ENCODE measurements at regions not wholly inside any gene's neighbourhood (a gene's known extent, or its start where the extent isn't known, plus 50 kb on each side); places are given as distances from the start of the nearest gene placed in this dataset.
"Not testable (repeated sequence)": the region's sequence is repeated elsewhere in the genome, so short reads cannot be mapped to it uniquely, and the experiment has no call there.

DNA sequence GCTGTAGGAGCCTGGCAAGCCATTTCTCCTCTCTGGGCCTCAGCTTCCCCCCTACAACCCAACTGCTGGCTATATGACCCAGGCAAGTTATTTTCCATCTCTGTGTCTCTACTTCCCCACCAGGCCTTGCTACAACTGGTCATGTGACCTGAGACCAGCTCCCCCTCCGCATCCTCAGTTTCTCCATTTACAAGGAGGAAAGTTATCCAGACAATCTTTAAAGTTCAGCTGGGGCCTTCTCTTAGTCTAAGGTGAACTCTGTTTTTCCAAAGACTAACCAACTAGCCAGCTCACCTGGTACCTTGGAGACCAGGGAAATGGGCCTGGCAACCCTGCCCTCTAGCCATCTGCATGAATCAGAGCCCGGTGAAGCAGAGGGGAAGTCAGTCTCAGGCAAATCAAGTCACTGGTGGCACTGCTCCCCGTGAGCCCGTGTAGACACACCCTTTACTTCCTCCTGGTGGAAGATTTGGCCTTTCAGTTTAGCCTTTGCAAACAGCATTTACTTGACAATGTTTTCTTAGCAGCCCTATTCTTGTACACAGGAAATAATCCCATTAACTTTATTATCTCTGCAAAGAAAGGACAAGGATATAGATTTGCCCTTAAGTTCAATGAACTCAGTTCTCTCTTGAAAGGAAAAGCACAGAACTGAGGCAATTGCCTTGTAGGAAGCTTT lies 157.7 kb downstream of the VEGFA start:
- POLR2A ChIA-PET (ENCODE audit: unreplicated experiment), result no interaction called here
- intact Hi-C loops (cut with micrococcal nuclease), result loop anchor here (2.0 to 5.0 kb wide), 3 partner anchors 71 to 147 kb away; no protein-coding TSS in a partner anchor
- H3K4me3 ChIP-seq (ENCODE audit: low read length), result no peak overlapping the region
- H3K9ac ChIP-seq (ENCODE audit: low read length), result no peak overlapping the region
- H3K36me3 ChIP-seq (ENCODE audit: low read depth, low read length), result no peaks in the 10 kb centered on the region
- no peaks in the 10 kb centered on the region for H3K9me3 ChIP-seq (ENCODE audit: low read length)
- DNase-seq (peak; percentile 56), ATAC-seq (peak; percentile 45)
- no peak overlapping the region for H2AFZ ChIP-seq (ENCODE audit: low read length)
- no peaks in the 10 kb centered on the region for H3F3A ChIP-seq (ENCODE audit: low read length, unreplicated experiment)
- no peaks in the 10 kb centered on the region for H3K9me2 ChIP-seq (replicated peaks; ENCODE audit: low read length)
- no TSS peak for BruUV-seq (replicated peaks)
- H3K27ac ChIP-seq (ENCODE audit: low read length), result no peak overlapping the region
- H4K20me1 ChIP-seq (ENCODE audit: low read length), result no peaks in the 10 kb centered on the region
- no peaks in the 10 kb centered on the region for H3K79me2 ChIP-seq (ENCODE audit: low read length)
- CTCF ChIA-PET, result interaction anchor here (1.3 kb wide), 1 partner anchor 146 kb away, joined by 4 read pairs; no protein-coding TSS in a partner anchor
- H3K4me1 ChIP-seq (ENCODE audit: insufficient read depth, low read length), result peaks cover 32% of the 10 kb centered on the region
- TF ChIP-seq, protein P1, sequence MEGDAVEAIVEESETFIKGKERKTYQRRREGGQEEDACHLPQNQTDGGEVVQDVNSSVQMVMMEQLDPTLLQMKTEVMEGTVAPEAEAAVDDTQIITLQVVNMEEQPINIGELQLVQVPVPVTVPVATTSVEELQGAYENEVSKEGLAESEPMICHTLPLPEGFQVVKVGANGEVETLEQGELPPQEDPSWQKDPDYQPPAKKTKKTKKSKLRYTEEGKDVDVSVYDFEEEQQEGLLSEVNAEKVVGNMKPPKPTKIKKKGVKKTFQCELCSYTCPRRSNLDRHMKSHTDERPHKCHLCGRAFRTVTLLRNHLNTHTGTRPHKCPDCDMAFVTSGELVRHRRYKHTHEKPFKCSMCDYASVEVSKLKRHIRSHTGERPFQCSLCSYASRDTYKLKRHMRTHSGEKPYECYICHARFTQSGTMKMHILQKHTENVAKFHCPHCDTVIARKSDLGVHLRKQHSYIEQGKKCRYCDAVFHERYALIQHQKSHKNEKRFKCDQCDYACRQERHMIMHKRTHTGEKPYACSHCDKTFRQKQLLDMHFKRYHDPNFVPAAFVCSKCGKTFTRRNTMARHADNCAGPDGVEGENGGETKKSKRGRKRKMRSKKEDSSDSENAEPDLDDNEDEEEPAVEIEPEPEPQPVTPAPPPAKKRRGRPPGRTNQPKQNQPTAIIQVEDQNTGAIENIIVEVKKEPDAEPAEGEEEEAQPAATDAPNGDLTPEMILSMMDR (conservative IDR thresholded peaks at IDR 0.05; ENCODE audit: low read depth, low read length), result peak; percentile 33; the same call in 1 of the 2 replicates
- no peak for TF ChIP-seq EZH2phosphoT487 (IDR thresholded peaks at IDR 0.05; ENCODE audit: borderline replicate concordance, low read length)
- H3K27me3 ChIP-seq (ENCODE audit: low read length), result no peaks in the 10 kb centered on the region
- H3K4me2 ChIP-seq (ENCODE audit: low read length), result no peak overlapping the region

DNA sequence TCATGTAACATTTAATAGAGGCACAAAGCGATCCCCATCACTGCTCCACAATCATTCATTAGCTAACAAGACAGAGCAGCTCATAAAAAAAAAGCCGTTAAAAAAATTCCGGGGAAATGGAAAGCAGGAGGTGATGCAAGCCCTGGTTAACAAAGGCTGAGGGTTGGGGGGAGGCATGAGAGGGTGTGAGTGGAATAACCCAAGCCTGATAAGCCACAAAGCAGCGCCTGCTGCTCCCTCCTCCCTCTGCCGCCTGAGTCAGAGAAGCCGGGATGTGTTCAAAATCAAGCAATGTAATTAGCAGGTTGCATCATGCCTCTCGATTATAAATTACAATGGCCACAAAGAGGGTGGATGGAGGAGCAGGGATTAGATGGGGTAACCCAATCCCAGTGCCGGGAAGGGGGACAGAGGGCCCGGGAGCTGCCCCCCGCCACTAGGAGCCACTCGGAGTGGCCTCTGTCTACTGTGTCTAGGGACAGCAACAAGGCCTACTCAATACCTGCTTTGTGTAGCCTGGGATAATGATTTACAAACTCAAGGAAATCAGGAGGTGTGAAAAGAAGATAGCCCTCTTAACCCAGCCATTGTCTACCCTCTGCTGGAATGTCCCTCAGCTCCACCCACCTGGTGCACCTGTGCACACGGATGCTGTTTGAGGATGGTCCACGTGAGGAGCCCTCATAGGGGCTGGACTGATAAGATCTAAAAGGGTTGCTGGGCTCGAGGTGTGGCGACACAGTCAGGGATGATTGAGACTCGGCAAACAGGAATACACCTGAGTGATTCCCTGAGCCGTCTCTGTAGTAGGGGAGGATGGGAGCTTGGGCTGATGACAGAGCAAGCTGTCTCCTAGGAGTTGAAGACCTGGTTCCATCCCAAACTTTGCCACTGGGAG lies 156.9 kb downstream of the VEGFA start:
- Histone ChIP-seq H3K36me3 (ENCODE audit: low read depth, low read length) (no peaks in the 10 kb centered on the region), H3K9ac (ENCODE audit: low read length) (no peak overlapping the region), H3F3A (ENCODE audit: low read length, unreplicated experiment) (no peaks in the 10 kb centered on the region), H3K27me3 (ENCODE audit: low read length) (no peaks in the 10 kb centered on the region), H2AFZ (ENCODE audit: low read length) (no peak overlapping the region), H3K4me1 (ENCODE audit: insufficient read depth, low read length) (peaks cover 32% of the 10 kb centered on the region), H3K79me2 (ENCODE audit: low read length) (no peaks in the 10 kb centered on the region), H3K9me3 (ENCODE audit: low read length) (no peaks in the 10 kb centered on the region), H3K27ac (ENCODE audit: low read length) (peak overlapping the region; percentile 14; the same call in 1 of the 2 replicates), H3K4me3 (ENCODE audit: low read length) (no peak overlapping the region), H4K20me1 (ENCODE audit: low read length) (no peaks in the 10 kb centered on the region), H3K4me2 (ENCODE audit: low read length) (no peak overlapping the region), H3K9me2 (replicated peaks; ENCODE audit: low read length) (no peaks in the 10 kb centered on the region)
- ATAC-seq (peak; percentile 42; the same call in 1 of the 2 replicates), DNase-seq (peak; percentile 53)
- ChIA-PET CTCF (interaction anchor here (1.3 kb wide), 1 partner anchor 147 kb away, joined by 4 read pairs; no protein-coding TSS in a partner anchor), POLR2A (ENCODE audit: unreplicated experiment) (interaction anchor here (0.5 kb wide), 1 partner anchor 13 kb away, joined by 3 read pairs; no protein-coding TSS in a partner anchor)
- TSS peak; percentile 94 for BruUV-seq (replicated peaks)
- TF ChIP-seq, protein P1 (conservative IDR thresholded peaks at IDR 0.05; ENCODE audit: low read depth, low read length), result no peak; the same call in 1 of the 2 replicates
- TF ChIP-seq EZH2phosphoT487 (IDR thresholded peaks at IDR 0.05; ENCODE audit: borderline replicate concordance, low read length) (no peak), EZH2 (IDR thresholded peaks at IDR 0.05; ENCODE audit: low read length, unreplicated experiment) (no peak)
- intact Hi-C loops (cut with micrococcal nuclease), result loop anchor here (2.0 to 5.0 kb wide), 3 partner anchors 70 to 148 kb away; no protein-coding TSS in a partner anchor

DNA sequence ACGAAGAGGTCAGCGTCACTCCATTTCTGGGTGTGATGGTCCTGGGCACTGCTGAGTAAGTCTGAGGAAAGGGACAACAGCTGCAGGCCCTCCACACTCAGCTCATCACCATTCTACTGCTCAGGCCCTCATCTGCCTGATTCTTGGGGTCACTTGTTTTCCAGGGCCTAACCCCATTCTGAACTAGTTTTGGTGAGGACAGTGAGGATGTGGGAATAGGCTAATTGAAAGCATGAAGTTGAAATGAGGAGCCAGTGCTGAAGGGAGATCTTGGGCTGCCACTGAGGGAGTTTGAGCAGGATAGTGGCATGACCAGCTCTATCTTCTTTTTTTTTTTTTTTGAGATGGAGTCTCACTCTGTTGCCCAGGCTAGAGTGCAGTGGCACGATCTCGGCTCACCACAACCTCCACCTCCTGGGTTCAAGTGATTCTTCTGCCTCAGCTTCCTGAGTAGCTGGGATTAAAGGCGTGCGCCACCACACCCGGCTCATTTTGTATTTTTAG lies 155.7 kb downstream of the VEGFA start:
- intact Hi-C loops (cut with micrococcal nuclease), result loop anchor here (2.0 to 5.0 kb wide), 3 partner anchors 69 to 149 kb away; no protein-coding TSS in a partner anchor
- H3F3A ChIP-seq (ENCODE audit: low read length, unreplicated experiment); H3K9ac ChIP-seq (ENCODE audit: low read length); POLR2A ChIA-PET (ENCODE audit: unreplicated experiment); H3K36me3 ChIP-seq (ENCODE audit: low read depth, low read length); H3K9me3 ChIP-seq (ENCODE audit: low read length); H3K27me3 ChIP-seq (ENCODE audit: low read length); DNase-seq; ATAC-seq; H2AFZ ChIP-seq (ENCODE audit: low read length); CTCF ChIA-PET; H3K4me3 ChIP-seq (ENCODE audit: low read length); BruUV-seq (replicated peaks); H4K20me1 ChIP-seq (ENCODE audit: low read length); H3K4me2 ChIP-seq (ENCODE audit: low read length); H3K27ac ChIP-seq (ENCODE audit: low read length); H3K79me2 ChIP-seq (ENCODE audit: low read length); H3K9me2 ChIP-seq (replicated peaks; ENCODE audit: low read length): not testable (repeated sequence)
- peaks cover 32% of the 10 kb centered on the region for H3K4me1 ChIP-seq (ENCODE audit: insufficient read depth, low read length)
